Activated naive CD8-positive, alpha-beta T cell treated with anti-CD3 and anti-CD28 coated beads, Interleukin-2, amount 10 ng/mL, durations not matched to agents 7 days and 5 days (primary cell): ENCODE measurements at regions not wholly inside any gene's neighbourhood (a gene's known extent, or its start where the extent isn't known, plus 50 kb on each side); places are given as distances from the start of the nearest gene placed in this dataset.

Source experiments
- ATAC-seq: fragments of 150-1000 bp; cut with Tn5 transposase; one replicate; pipeline ENCODE4 v1.10.0; 2021; ENCODE audit warnings: low read depth, moderate library complexity
- POLR2A ChIA-PET: fragments of 350-600 bp; sonication (Branson Sonifier 250); formaldehyde crosslinking; loops from one replicate; lab custom pipeline; 2021; ENCODE audit warnings: antibody characterized with exemption; lab: Charles Lee
- DNase-seq: peaks from one replicate; pipeline ENCODE4 v3.0.0; 2021
- H3K27ac Mint-ChIP-seq: one replicate; pipeline ENCODE4 v1.8.0; 2022; ENCODE audit warnings: mild to moderate bottlenecking, mixed read lengths
- H3K27me3 Mint-ChIP-seq: one replicate; pipeline ENCODE4 v1.8.0; 2022; ENCODE audit warnings: mild to moderate bottlenecking, moderate library complexity, mixed read lengths
- H3K36me3 Mint-ChIP-seq: one replicate; pipeline ENCODE4 v1.8.0; 2021; ENCODE audit warnings: mild to moderate bottlenecking, mixed read lengths
- H3K4me1 Mint-ChIP-seq: one replicate; pipeline ENCODE4 v1.8.0; 2021; ENCODE audit warnings: mixed read lengths
- H3K4me3 Mint-ChIP-seq: one replicate; pipeline ENCODE4 v1.8.0; 2022; ENCODE audit warnings: mild to moderate bottlenecking, moderate library complexity, mixed read lengths
- H3K9me3 Mint-ChIP-seq: one replicate; pipeline ENCODE4 v1.8.0; 2021; ENCODE audit warnings: mixed read lengths

DNA sequence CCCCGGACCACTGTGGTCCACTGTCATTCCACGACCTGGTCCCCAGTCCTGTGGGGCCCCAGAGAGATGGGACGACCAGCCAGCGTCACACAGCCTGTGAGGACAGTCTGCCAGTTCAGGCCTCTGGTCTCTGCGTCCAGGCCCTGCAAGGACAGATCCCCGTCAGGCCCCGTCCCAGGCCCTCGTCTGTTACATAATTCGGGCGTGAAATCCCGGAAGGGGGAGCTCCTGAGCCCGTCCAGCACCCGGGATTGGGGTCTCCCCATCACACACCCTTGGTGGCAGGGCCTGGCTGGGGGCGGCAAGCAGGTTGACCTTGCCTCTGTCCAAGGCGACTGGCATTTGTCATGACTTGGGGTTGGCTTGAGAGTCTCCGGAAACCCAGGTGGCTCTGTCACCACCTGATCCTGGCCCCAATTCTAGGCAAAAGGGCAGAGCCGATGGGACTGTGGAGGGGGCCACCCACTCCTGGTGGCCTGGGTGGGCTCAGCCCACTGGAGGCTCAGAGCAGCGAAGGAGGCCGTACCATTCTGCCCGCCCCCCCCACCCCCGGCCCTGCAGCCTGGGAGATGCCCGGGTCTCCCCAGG, 73.8 kb upstream of the GATA5 start:
- no peak overlapping the region for H3K4me3 Mint-ChIP-seq
- H3K27ac Mint-ChIP-seq = no peak overlapping the region
- POLR2A ChIA-PET = interaction anchor here (1.2 kb wide), 1 partner anchor 10 kb away, joined by 3 read pairs; no protein-coding TSS in a partner anchor
- peaks cover 22% of the 10 kb centered on the region for H3K27me3 Mint-ChIP-seq
- ATAC-seq = no peak
- H3K9me3 Mint-ChIP-seq = no peaks in the 10 kb centered on the region
- H3K36me3 Mint-ChIP-seq = no peaks in the 10 kb centered on the region
- peaks cover 4% of the 10 kb centered on the region for H3K4me1 Mint-ChIP-seq
- DNase-seq = no peak

DNA sequence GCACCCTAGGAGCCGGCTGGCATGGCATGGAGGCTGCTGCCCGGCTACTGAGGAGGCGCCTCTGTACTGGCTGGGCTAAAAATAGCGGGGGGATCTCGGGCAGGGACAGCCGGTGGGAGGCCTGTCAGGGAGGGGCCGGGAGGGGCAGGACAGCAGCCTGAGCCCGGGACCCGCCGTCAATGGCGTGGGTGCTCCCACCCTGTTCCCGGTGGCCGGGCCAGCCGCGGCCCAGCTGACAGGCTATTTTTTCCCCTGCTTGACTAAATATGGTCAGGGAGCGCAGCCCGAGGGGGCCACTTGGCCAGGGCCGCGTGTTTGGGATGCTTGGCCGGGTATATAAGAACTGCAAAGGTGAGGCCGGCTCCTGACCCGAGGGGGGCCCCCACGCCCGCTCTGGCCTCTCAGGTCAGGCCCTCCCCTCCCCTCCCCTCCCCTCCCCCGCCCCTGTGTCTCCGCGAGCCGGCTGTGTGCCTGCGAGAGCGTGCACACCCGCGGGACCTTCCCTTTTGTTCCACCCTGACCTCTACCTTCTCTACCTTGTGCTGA, 74.4 kb upstream of the GATA5 start:
- POLR2A ChIA-PET = no interaction called here
- H3K9me3 Mint-ChIP-seq = no peaks in the 10 kb centered on the region
- no peak for DNase-seq
- peak overlapping the region; percentile 49 for H3K4me3 Mint-ChIP-seq
- H3K4me1 Mint-ChIP-seq = peaks cover 4% of the 10 kb centered on the region
- H3K36me3 Mint-ChIP-seq = no peaks in the 10 kb centered on the region
- no peak for ATAC-seq
- H3K27ac Mint-ChIP-seq = no peak overlapping the region
- peaks cover 22% of the 10 kb centered on the region for H3K27me3 Mint-ChIP-seq

DNA sequence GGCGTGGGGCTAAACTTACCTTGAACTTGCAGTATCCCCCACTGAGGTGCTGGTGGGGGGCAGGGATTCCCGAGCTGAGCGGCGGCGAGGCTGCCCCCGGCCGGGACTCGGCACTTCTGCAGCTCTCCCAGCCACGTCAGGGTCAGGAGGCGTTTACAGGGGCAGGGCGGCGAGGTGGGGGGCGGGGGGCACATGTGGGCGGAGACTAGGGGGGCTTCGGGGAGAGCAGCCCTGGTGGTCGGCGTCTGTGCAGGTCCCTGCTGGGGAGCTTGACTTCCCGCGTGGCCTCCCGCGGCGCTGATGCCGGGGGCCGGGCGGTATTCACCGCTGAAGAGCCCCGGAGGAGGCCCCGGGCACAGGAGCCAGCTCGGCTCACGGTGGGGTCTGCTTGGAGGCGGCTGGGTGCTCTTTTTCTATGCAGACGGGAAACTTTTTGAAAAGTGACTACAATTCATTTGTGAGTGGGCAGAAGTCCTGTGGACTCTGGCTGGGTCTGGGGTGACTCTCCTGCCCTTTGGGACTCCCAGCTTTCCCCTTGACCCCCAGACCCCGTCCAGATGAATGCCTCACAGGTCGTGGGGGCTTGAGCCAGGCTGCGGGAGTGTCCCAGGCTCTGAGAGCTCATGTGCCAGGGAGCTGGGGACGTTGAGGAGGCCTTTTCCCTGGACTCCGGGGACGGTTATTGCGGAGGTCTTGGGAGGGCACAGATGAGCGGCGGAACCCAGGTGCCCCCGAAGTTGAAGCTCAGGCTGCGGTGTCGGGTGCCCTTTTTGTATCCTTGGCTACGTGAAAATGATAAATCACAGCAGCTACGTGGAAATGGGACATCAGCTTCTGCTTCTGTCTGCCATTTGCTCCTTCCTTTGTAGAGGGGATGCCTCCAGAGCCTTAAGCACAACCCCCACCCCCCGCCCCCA, 75.9 kb upstream of the GATA5 start:
- no peak overlapping the region for H3K27ac Mint-ChIP-seq
- no peaks in the 10 kb centered on the region for H3K9me3 Mint-ChIP-seq
- H3K4me3 Mint-ChIP-seq = no peak overlapping the region
- ATAC-seq (no peak), DNase-seq (no peak)
- peaks cover 4% of the 10 kb centered on the region for H3K4me1 Mint-ChIP-seq
- no peaks in the 10 kb centered on the region for H3K36me3 Mint-ChIP-seq
- POLR2A ChIA-PET = interaction anchor here (1.6 kb wide), 1 partner anchor 52 kb away, joined by 3 read pairs; no protein-coding TSS in a partner anchor
- peaks cover 22% of the 10 kb centered on the region for H3K27me3 Mint-ChIP-seq

DNA sequence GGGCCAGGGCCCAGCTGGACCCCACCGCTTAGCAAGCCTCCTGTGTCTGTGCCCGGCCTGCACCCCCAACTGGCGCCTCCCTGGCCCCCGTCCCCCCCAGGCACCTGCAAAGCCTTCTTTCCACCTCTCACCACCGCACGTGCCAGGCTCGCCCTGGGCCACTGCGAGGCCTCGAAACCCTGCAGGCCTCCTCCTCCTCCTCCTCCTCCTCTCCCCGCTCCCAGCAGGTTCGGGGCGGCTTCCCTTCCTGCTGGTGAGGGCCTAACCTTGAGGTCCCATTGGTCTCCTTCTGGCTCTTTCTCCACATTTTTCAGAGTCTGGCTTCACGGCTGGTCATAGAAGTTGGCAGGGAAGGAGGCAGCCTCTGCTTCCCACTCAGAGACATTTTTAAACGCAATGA, 76.8 kb upstream of the GATA5 start:
- POLR2A ChIA-PET = interaction anchor here (1.6 kb wide), 1 partner anchor 51 kb away, joined by 3 read pairs; no protein-coding TSS in a partner anchor
- Mint-ChIP-seq H3K9me3 (no peaks in the 10 kb centered on the region), H3K4me1 (peaks cover 4% of the 10 kb centered on the region), H3K4me3 (no peak overlapping the region), H3K36me3 (no peaks in the 10 kb centered on the region), H3K27me3 (peaks cover 22% of the 10 kb centered on the region), H3K27ac (no peak overlapping the region)
- ATAC-seq (no peak), DNase-seq (no peak)

DNA sequence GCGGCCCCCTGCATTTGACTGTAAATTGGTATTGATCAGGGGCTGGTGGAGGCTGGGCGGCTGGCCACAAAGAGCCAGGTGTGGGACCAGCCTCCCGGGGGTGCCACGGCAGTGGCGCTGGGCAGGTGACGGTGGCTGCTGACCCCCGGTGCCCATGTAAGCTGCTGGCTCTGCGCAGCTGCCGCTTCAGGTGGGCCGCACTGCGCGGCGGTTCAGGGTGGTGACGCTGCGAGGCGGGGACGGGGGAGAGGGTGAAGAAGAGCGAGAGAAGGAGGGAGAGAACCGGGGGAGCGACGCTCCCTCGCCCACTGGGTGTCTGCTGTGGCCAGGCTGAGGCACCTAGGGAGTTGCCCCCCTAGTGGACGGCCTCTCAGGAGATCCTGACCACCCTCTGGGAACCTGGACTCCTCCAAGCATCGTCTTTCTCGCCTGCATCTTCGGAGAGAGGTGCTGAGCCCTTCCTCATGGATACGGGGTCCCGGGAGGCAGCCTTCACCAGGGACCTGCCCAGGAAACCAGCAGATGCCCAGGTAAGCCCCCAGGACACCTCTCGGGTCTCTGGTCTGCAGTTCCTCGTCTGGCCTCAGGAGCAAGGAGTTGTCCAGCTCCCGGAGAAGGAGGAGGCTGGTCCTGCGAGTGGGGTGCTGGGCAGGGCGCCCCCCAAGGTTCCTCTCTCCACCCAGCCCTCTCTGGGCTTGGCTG, 77.5 kb upstream of the GATA5 start:
- H3K4me1 Mint-ChIP-seq = peaks cover 4% of the 10 kb centered on the region
- POLR2A ChIA-PET = no interaction called here
- H3K9me3 Mint-ChIP-seq = no peaks in the 10 kb centered on the region
- ATAC-seq = no peak
- H3K27ac Mint-ChIP-seq = no peak overlapping the region
- no peak overlapping the region for H3K4me3 Mint-ChIP-seq
- peaks cover 22% of the 10 kb centered on the region for H3K27me3 Mint-ChIP-seq
- H3K36me3 Mint-ChIP-seq = no peaks in the 10 kb centered on the region
- DNase-seq = no peak

DNA sequence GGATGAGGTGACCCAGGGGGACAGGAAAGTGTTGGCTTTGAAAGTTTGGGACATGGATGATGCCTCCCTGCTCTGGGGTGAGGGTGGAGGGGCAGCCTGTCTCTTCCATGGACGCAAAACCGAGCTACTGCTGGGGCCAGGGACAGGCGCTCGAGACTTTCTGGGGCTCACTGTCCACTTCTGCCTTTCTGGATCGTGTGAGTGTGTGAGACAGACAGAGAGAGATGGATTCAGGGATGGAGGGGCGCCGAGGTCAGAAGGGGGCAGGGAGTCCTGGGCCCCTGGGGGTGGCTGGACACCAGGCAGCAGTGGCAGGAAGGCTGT, 78.0 kb upstream of the GATA5 start:
- POLR2A ChIA-PET = interaction anchor here (0.8 kb wide), 1 partner anchor 64 kb away, joined by 5 read pairs; no protein-coding TSS in a partner anchor
- DNase-seq = no peak
- H3K27me3 Mint-ChIP-seq = peaks cover 22% of the 10 kb centered on the region
- H3K36me3 Mint-ChIP-seq = no peaks in the 10 kb centered on the region
- no peak overlapping the region for H3K27ac Mint-ChIP-seq
- no peaks in the 10 kb centered on the region for H3K9me3 Mint-ChIP-seq
- no peak for ATAC-seq
- no peak overlapping the region for H3K4me3 Mint-ChIP-seq
- peaks cover 4% of the 10 kb centered on the region for H3K4me1 Mint-ChIP-seq

DNA sequence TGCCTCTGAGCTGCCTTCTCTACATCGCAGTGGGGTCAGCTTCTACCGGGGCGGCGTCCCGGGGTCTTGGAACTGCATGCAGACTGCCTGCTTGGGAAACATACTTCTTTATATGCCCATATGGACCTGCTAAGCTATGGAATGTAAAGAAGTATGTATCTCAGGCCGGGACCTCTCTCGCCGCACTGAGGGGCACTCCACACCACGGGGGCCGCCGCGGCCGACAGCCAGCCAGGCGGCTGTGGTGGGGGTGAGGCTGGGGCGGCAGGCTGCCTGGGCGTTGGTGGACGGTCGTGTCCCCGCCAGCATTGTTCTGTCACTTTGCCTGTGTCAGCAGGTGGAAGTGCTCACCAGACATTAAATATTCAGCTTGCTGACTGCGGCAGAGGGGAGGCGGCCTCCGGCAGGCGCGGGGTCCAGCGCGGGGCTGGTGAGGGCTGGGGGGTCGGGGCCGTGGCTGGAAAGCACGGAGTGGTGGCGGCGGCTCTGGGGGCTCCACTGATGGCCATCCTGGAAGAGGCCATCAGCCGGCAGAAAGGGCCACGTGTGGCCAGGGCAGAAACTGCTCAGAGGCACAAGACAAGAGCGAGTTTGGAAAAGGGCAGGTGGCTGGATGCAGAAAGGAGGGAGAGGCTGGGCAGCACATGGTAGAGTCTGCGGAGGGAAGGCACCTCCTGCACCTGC, 78.6 kb upstream of the GATA5 start:
- no peak for DNase-seq
- no peak overlapping the region for H3K27ac Mint-ChIP-seq
- peaks cover 22% of the 10 kb centered on the region for H3K27me3 Mint-ChIP-seq
- no peak for ATAC-seq
- H3K9me3 Mint-ChIP-seq = no peaks in the 10 kb centered on the region
- H3K36me3 Mint-ChIP-seq = no peaks in the 10 kb centered on the region
- POLR2A ChIA-PET = interaction anchor here (0.8 kb wide), 1 partner anchor 63 kb away, joined by 5 read pairs; no protein-coding TSS in a partner anchor
- peaks cover 4% of the 10 kb centered on the region for H3K4me1 Mint-ChIP-seq
- no peak overlapping the region for H3K4me3 Mint-ChIP-seq

DNA sequence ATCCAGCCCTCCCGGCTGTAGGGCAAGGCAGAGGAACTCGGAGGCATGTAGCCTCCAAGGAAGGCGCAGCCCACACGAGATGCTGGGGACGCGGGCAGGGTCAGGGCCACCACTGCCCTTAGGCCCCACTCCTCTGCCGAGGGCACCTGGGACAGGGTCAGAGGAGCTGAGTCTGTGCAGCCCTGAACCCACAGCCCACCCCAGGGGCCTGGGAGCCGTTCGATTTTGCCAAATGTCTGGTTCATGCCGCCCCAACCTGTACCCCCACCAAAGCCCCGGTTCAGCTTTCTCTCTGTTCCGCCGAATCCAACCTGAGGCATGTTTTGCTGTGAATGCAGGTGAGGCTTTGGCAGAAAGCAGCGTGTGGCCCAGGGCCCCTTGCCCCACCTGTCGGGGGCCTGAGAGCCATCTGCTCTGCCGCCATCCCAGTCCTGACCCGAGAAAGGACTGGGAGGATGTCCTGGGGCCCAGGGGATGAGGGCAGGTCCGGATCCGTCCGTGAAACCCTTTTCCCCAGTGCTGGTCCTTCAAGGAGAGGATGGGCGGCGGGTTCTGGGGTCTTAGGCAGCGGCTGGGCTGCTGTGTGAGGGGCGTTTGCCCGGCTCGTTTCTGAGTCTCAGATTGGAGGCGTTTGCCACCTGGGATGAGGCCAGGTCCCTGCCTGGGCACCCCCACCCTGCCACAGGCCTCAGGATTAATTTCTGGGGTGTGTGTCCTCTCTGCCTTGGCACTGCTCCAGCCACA, 79.3 kb upstream of the GATA5 start:
- peaks cover 22% of the 10 kb centered on the region for H3K27me3 Mint-ChIP-seq

DNA sequence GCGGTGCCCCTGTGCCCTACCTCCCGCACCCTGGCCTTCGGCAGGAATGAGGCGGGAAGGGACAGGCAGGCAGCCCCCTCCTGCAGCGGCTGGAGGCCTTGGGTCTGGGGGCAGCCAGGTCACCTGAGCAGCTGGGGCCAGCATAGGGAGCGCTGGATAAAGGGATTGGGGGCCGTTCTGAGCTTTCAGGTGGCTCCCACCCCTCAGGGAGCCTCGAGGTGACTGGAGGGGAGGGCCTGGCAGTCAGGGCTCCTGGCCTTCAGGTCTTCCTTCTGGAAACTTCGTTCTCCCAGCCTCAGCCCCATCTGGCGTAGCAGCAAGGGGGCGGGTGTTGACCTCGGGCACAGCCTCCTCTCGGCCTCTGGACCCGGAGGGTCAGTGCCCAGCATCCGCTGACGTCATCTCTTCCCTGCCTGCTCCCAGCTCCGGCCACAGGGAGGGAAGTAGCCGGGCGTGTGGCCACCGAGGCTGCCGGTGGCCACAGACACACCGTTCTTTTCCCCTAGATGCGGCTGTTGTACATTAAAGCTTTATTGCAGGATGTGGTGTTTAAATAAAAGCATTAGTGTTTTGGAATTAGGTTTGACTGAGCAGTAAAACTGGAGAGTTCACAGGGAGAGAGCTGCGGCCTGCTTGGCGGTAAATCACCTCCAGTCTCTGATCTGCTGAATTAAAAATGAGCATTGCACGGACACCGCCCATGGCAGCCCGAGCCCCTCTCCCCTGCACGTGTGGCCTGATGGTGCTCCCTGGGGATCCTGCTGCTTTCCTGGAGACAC, 80.0 kb upstream of the GATA5 start:
- H3K4me3 Mint-ChIP-seq = no peak overlapping the region
- POLR2A ChIA-PET = no interaction called here

More for the DNA sequence above, 79.3 kb upstream of the GATA5 start:
- ATAC-seq (no peak), DNase-seq (no peak)
- no peaks in the 10 kb centered on the region for H3K36me3 Mint-ChIP-seq
- no peak overlapping the region for H3K4me3 Mint-ChIP-seq
- no peaks in the 10 kb centered on the region for H3K9me3 Mint-ChIP-seq
- POLR2A ChIA-PET = no interaction called here
- H3K27ac Mint-ChIP-seq = no peak overlapping the region
- H3K4me1 Mint-ChIP-seq = peaks cover 4% of the 10 kb centered on the region

DNA sequence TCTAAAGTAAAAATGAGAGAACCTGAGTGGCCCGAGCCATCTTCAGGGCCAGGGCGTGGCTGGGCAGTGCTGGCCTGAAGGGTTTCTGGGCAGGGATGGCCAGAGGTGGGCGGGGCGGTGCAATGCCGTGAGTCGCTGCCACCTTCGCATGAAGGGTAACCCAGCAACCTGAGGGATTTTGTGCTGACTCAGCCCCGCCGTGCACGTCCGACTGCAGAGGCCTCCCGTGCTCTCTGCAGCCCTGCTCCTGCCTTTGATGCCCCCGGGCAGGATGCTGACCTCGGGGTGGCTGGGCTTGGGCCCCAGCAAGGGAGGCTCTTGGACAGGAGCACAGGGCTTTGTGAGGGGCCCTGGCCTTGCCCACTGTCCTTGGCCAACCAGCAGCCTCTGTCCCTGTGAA, 81.7 kb upstream of the GATA5 start:
- Mint-ChIP-seq H3K4me3 (no peak overlapping the region), H3K4me1 (peaks cover 4% of the 10 kb centered on the region), H3K27ac (no peak overlapping the region), H3K36me3 (no peaks in the 10 kb centered on the region), H3K27me3 (peaks cover 18% of the 10 kb centered on the region), H3K9me3 (no peaks in the 10 kb centered on the region)
- ATAC-seq (no peak), DNase-seq (no peak)
- POLR2A ChIA-PET = no interaction called here

More for the DNA sequence above, 80.0 kb upstream of the GATA5 start:
- no peak overlapping the region for H3K27ac Mint-ChIP-seq
- H3K36me3 Mint-ChIP-seq = no peaks in the 10 kb centered on the region
- H3K4me1 Mint-ChIP-seq = no peaks in the 10 kb centered on the region
- DNase-seq = no peak
- peaks cover 20% of the 10 kb centered on the region for H3K27me3 Mint-ChIP-seq
- H3K9me3 Mint-ChIP-seq = no peaks in the 10 kb centered on the region
- no peak for ATAC-seq

DNA sequence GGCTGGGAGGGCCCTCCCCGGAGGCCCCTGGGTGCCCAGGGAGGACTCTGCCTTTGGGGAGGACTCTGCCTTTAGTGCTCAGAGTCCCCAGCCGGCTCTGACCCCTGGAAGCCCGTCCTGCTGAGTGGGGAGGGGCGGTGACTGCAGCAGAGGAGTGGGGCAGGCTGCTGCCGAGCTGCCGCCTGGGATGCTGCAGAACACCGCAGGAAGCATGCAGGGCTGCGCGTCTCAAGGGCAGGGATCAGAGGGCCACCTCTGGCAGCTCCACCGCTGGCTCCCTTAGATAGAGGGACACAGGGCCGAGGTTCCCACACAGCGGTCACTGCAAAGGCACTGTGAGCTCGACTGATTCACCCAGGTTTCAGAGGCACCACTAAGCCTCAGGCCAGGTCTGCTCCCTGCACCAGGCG, 82.2 kb upstream of the GATA5 start:
- DNase-seq = no peak

DNA sequence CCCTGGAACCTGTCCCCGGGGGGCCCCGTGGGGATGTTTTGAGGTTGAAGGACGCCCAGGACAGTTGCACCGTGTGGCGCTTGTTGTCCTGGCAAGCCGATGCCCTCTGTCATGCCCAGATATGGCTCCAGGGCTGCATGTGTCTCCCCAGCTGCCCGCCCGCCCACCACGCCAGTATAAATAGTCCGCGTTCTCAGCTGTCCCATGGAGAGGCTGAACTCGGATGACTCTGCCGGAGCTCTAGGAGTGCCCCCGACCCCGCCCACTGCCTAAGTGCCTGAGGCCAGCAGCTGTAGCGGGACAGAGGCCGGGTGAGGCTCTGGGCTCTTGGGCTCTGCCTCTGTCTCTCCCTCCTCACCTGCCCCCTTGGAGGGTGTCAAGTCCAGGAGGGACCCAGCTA, 83.0 kb upstream of the GATA5 start:
- DNase-seq (no peak), ATAC-seq (no peak)
- no peaks in the 10 kb centered on the region for H3K9me3 Mint-ChIP-seq
- no peak overlapping the region for H3K4me3 Mint-ChIP-seq
- peaks cover 11% of the 10 kb centered on the region for H3K27me3 Mint-ChIP-seq
- no peaks in the 10 kb centered on the region for H3K36me3 Mint-ChIP-seq
- peaks cover 4% of the 10 kb centered on the region for H3K4me1 Mint-ChIP-seq
- POLR2A ChIA-PET = interaction anchor here (1.6 kb wide), 1 partner anchor 10 kb away, joined by 3 read pairs; no protein-coding TSS in a partner anchor
- H3K27ac Mint-ChIP-seq = no peak overlapping the region

More for the DNA sequence above, 82.2 kb upstream of the GATA5 start:
- no peak overlapping the region for H3K4me3 Mint-ChIP-seq
- H3K9me3 Mint-ChIP-seq = no peaks in the 10 kb centered on the region
- peaks cover 13% of the 10 kb centered on the region for H3K27me3 Mint-ChIP-seq
- no peak for ATAC-seq
- POLR2A ChIA-PET = no interaction called here
- peaks cover 4% of the 10 kb centered on the region for H3K4me1 Mint-ChIP-seq
- H3K27ac Mint-ChIP-seq = no peak overlapping the region
- no peaks in the 10 kb centered on the region for H3K36me3 Mint-ChIP-seq
